Activated CD4-positive, alpha-beta T cell treated with anti-CD3 and anti-CD28 coated beads, Interleukin-2, amount 10 ng/mL, durations not matched to agents 24 days and 14 days (primary cell): ENCODE measurements at regions not wholly inside any gene's neighbourhood (a gene's known extent, or its start where the extent isn't known, plus 50 kb on each side); places are given as distances from the start of the nearest gene placed in this dataset.
"Not testable (repeated sequence)": the region's sequence is repeated elsewhere in the genome, so short reads cannot be mapped to it uniquely, and the experiment has no call there.

Experiments
- DNase-seq: peaks from one replicate; pipeline ENCODE4 v3.0.0; 2022
- H3K27ac Mint-ChIP-seq: one replicate; pipeline ENCODE4 v1.8.0; 2022; ENCODE audit warnings: mild to moderate bottlenecking, mixed read lengths
- H3K27me3 Mint-ChIP-seq: one replicate; pipeline ENCODE4 v1.8.0; 2022; ENCODE audit warnings: mixed read lengths
- H3K36me3 Mint-ChIP-seq: one replicate; pipeline ENCODE4 v1.8.0; 2022; ENCODE audit warnings: low read depth, mild to moderate bottlenecking, mixed read lengths
- H3K4me1 Mint-ChIP-seq: one replicate; pipeline ENCODE4 v1.8.0; 2021; ENCODE audit warnings: mixed read lengths
- H3K4me3 Mint-ChIP-seq: one replicate; pipeline ENCODE4 v1.8.0; 2022; ENCODE audit warnings: mild to moderate bottlenecking, moderate library complexity, mixed read lengths
- H3K9me3 Mint-ChIP-seq: one replicate; pipeline ENCODE4 v1.8.0; 2021; ENCODE audit warnings: mixed read lengths
- intact Hi-C: fragments of 100-400 bp; cut with micrococcal nuclease; formaldehyde crosslinking; loops from one replicate; pipeline ENCODE4 v1.15.1; 2023

- Mint-ChIP-seq H3K27ac (no peak overlapping the region), H3K9me3 (no peaks in the 10 kb centered on the region), H3K36me3 (no peaks in the 10 kb centered on the region), H3K4me3 (no peak overlapping the region), H3K4me1 (no peaks in the 10 kb centered on the region), H3K27me3 (no peaks in the 10 kb centered on the region)
- intact Hi-C loops = no loop called here
- no peak for DNase-seq
Measured at GRCh38 chr15:77869021-77869895, 208.3 kb downstream of the TBC1D2B start.

GRCh38 chr15:77868048-77868629 lies 209.4 kb downstream of the TBC1D2B start:
- H3K27ac Mint-ChIP-seq, H3K4me3 Mint-ChIP-seq, DNase-seq, H3K4me1 Mint-ChIP-seq, H3K36me3 Mint-ChIP-seq, intact Hi-C loops, H3K9me3 Mint-ChIP-seq, H3K27me3 Mint-ChIP-seq: not testable (repeated sequence)

DNA sequence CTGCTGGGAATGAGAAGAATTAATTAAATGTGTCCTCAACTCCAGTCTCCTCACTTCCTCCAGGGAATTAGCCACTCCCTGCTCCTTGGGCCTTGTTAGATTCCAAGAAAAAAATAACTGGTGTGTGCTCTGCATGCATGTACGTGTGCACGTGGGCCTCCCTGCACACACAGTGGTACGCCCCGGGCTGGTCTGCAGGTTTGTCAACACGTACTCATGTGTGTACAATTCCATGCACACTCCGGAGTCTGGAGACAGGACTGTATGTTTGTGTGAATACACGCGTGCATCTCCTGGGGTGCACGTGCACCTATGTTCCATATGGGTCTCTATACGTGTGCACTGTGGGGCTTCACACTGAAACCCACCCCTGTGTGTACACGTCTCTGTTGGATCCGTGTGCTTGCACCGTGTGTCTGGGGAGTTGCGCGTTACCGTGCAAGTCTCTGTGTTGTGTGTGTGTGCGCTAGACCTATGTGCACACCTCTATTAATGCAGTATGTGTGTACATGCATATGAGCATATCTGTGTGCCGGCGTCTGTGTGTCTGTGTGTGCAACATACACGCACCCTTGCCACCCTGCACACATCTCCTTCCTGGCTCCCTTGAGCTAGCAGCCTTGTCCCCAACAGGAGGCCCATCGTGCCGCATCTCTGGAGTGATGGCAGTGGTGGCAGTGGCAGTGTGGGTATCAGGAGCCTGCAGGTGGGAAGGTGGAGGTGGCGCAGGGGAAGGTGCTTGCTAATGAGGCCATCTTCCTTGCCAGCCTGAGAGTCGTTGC lies 210.1 kb downstream of the TBC1D2B start:
- Mint-ChIP-seq H3K27me3 (no peaks in the 10 kb centered on the region), H3K36me3 (no peaks in the 10 kb centered on the region), H3K4me3 (no peak overlapping the region), H3K9me3 (no peaks in the 10 kb centered on the region), H3K27ac (no peak overlapping the region), H3K4me1 (no peaks in the 10 kb centered on the region)
- intact Hi-C loops = no loop called here
- no peak for DNase-seq

- Mint-ChIP-seq H3K27me3 (no peaks in the 10 kb centered on the region), H3K4me1 (no peaks in the 10 kb centered on the region), H3K4me3 (no peak overlapping the region), H3K36me3 (no peaks in the 10 kb centered on the region), H3K9me3 (no peaks in the 10 kb centered on the region), H3K27ac (no peak overlapping the region)
- intact Hi-C loops = no loop called here
- no peak for DNase-seq
Measured at GRCh38 chr15:77866596-77867125, 210.8 kb downstream of the TBC1D2B start.

DNA sequence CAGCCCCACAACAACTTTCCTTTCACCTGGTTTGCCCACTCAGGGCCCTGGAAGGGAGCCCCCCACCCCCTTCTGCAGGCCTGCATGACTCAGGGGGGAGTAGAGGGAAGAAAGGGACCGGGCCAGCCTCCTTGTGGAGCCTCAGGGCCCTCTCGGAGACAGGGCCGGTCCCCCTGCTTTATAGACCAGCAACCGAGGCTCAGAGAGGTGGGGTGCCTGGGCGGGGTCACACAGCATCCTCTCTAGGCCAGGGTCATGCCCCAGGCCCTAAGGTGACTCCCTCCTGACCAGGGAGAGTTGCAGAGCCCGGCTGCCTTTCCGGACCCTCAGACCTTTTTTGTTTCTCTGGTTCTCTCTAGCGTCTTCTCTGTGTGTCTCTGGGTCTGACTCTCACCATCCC lies 211.3 kb downstream of the TBC1D2B start:
- Mint-ChIP-seq H3K9me3 (no peaks in the 10 kb centered on the region), H3K36me3 (no peaks in the 10 kb centered on the region), H3K4me1 (no peaks in the 10 kb centered on the region), H3K27me3 (no peaks in the 10 kb centered on the region), H3K27ac (no peak overlapping the region), H3K4me3 (no peak overlapping the region)
- DNase-seq = no peak
- intact Hi-C loops = no loop called here

DNA sequence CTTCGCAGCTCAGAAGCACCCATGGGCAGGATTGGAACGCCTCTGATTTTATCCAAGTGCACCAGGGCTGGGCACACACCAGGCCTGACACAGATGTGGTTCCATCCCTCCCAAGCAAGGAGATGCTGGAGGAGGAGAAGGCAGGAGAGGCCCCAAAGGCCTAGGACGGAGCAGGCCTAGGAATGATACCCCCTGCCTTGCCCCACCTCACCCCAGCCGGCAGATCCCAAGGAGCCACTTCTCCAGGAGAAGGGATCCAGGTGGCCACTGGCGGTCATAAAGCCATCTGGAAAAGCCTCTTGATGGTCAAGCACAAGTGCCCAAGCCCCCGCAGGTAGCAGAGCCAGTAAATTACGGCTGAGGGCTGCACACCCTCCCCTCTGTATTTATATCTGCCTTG lies 211.8 kb downstream of the TBC1D2B start:
- DNase-seq = no peak
- intact Hi-C loops = no loop called here
- Mint-ChIP-seq H3K36me3 (no peaks in the 10 kb centered on the region), H3K27ac (no peak overlapping the region), H3K4me3 (no peak overlapping the region), H3K4me1 (no peaks in the 10 kb centered on the region), H3K9me3 (no peaks in the 10 kb centered on the region), H3K27me3 (no peaks in the 10 kb centered on the region)

DNA sequence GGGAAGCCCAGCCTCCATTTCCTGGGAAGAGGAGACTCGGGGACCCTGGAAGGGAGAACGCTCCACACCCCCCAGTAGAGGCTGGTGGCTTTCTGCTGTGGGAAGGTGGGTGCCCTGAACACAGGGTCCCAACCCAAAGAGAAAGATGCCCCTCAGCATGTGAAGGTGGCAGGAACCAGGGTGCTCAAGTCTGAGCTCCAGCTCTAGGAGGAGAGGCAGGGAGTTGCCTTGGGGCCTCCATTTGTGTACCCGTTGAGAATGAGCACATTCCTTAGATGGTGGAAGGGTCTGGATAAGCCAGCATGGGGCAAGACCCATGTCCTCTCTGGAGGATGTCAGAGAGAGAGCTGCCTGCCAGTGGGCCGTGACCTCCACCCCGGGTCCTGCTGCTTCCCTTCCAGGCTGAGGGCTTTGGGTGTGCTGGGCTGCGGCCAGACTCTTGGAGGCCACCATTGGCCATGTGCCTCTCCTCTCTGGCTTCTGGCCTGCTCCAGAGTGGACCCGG lies 212.4 kb downstream of the TBC1D2B start:
- Mint-ChIP-seq H3K27ac (no peak overlapping the region), H3K9me3 (no peaks in the 10 kb centered on the region), H3K4me1 (no peaks in the 10 kb centered on the region), H3K4me3 (no peak overlapping the region), H3K36me3 (no peaks in the 10 kb centered on the region), H3K27me3 (no peaks in the 10 kb centered on the region)
- no peak for DNase-seq
- intact Hi-C loops = no loop called here

DNA sequence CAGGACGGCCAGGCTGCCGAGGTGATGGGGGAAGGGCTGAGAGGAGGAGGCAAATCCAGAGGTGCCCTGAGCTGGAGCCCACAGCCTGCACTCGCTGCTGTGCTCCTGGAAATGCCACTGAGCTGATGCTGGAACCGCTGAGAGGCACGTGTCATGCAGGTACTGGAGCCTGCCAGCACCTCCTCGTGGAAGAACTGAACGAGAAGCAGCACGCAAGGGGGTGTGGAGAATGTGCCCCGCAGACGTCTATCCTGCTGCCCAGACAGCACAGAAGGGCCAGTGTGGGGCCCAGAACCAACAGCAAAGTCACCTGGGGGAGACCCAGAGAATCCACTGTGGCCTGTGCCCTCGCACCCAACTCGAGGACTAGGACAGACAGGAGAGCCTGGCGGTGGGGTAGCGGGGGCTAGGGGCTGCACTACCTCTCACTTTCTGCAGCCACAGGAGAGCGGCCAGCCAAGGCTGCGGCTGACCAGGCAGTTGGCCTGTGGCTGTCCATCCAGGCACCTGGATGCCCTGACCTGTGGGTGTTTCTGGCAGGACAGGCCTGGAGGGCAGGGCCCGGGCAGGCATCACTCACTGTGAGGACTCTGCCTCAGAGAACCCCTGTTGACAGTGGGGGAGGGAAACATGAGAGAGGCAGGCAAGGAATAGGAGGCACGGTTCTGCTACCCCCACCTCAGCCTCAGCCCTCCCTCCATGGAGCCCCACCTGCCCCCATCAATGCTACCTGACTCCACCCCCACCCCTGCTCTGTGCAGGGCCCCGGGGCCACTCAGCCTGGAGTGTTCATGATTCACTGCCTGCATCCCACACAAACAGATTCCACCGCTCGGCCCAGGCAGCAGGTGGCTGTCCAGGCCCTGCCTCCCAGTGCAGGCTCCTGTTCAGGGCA lies 213.1 kb downstream of the TBC1D2B start:
- H3K27ac Mint-ChIP-seq = no peak overlapping the region
- intact Hi-C loops = no loop called here
- H3K4me1 Mint-ChIP-seq = no peaks in the 10 kb centered on the region
- H3K4me3 Mint-ChIP-seq = no peak overlapping the region
- no peaks in the 10 kb centered on the region for H3K36me3 Mint-ChIP-seq
- no peaks in the 10 kb centered on the region for H3K27me3 Mint-ChIP-seq
- no peak for DNase-seq
- H3K9me3 Mint-ChIP-seq = no peaks in the 10 kb centered on the region

- no peaks in the 10 kb centered on the region for H3K4me1 Mint-ChIP-seq
- H3K4me3 Mint-ChIP-seq = no peak overlapping the region
- DNase-seq = no peak
Measured at GRCh38 chr15:77863491-77864105, 213.9 kb downstream of the TBC1D2B start.

DNA sequence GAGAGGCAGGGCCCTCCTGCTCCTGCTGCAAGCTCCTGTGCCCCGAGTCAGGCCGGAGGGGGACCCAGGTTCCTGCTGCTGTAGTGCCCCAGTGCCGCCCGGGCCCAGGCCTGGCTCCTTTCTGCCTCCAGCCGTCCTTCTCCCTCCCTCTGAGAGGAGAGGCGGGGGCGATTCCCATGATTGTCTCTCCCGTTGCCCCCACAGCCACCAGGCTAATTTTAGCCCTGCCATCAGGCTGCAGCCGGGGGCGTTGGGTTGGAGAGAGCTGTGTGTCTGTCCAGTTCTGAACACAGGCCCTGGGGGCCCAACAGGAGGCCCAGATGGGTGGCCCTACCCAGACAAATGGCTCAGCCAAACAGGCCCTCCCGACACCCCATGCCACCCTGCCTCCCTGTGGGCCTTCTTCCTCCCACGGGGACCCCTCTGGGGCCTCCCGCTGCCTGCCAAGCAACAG lies 214.8 kb downstream of the TBC1D2B start:
- no peaks in the 10 kb centered on the region for H3K9me3 Mint-ChIP-seq
- no peak overlapping the region for H3K27ac Mint-ChIP-seq
- intact Hi-C loops = no loop called here
- DNase-seq = no peak
- H3K36me3 Mint-ChIP-seq = no peaks in the 10 kb centered on the region
- H3K27me3 Mint-ChIP-seq = no peaks in the 10 kb centered on the region
- no peak overlapping the region for H3K4me3 Mint-ChIP-seq
- H3K4me1 Mint-ChIP-seq = no peaks in the 10 kb centered on the region

More at GRCh38 chr15:77863491-77864105, 213.9 kb downstream of the TBC1D2B start:
- H3K27ac Mint-ChIP-seq = no peak overlapping the region
- no peaks in the 10 kb centered on the region for H3K36me3 Mint-ChIP-seq
- no peaks in the 10 kb centered on the region for H3K9me3 Mint-ChIP-seq
- intact Hi-C loops = no loop called here
- H3K27me3 Mint-ChIP-seq = no peaks in the 10 kb centered on the region

- H3K27ac Mint-ChIP-seq, intact Hi-C loops, H3K27me3 Mint-ChIP-seq, H3K4me1 Mint-ChIP-seq, H3K36me3 Mint-ChIP-seq, H3K4me3 Mint-ChIP-seq, H3K9me3 Mint-ChIP-seq, DNase-seq: not testable (repeated sequence)
Measured at GRCh38 chr15:77861997-77862635, 215.4 kb downstream of the TBC1D2B start.

DNA sequence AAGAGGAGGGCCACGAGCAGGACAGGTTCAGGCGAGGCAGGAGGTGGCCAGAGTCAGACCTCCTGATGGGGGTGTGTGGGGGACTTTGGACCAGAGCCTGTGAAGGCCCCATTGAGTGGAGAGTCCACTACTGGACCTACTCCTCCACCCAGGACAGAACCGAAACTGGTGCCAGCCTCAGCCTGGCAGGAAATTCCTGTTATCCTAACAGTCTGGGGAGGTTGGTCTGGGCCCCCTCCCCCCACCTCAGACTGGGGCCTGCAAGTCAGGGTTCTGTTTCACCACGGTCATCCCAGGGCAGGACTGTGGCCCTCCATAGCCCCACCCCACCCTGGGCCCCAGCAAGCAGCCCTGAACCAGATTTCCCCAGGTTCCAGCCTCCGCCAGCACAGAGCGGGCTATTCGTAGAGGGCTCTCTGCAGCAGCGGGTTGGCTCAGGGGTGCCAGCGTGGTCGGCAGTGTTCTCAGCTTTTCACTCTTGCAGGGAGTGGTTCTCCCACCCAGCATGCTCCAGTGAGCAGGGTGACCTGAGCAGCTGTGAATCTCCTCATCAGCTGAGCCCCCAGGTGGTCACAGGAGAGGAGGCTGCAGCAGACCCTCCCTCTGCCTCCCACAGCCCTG lies 217.3 kb downstream of the TBC1D2B start:
- Mint-ChIP-seq H3K4me3 (no peak overlapping the region), H3K27me3 (peaks cover 6% of the 10 kb centered on the region), H3K9me3 (no peaks in the 10 kb centered on the region), H3K4me1 (no peaks in the 10 kb centered on the region), H3K27ac (no peak overlapping the region), H3K36me3 (no peaks in the 10 kb centered on the region)
- no peak for DNase-seq
- intact Hi-C loops = no loop called here
